Activated CD4-positive, alpha-beta memory T cell treated with anti-CD3 and anti-CD28 coated beads for 36 hours (primary cell): ENCODE measurements at regions not wholly inside any gene's neighbourhood (a gene's known extent, or its start where the extent isn't known, plus 50 kb on each side); places are given as distances from the start of the nearest gene placed in this dataset.

Experiments used
- CTCF ChIA-PET: fragments of 350-600 bp; sonication (Branson Sonifier 250); formaldehyde crosslinking; loops from one replicate; lab custom pipeline; 2021; ENCODE audit warnings: antibody characterized with exemption, inconsistent platforms; lab: Charles Lee
- POLR2A ChIA-PET: fragments of 350-600 bp; sonication (Branson Sonifier 250); formaldehyde crosslinking; loops from one replicate; lab custom pipeline; 2021; ENCODE audit warnings: antibody characterized with exemption; lab: Charles Lee
- DNase-seq: peaks from one replicate; pipeline ENCODE4 v3.0.0-alpha.2; 2020
- H3K27ac Mint-ChIP-seq: one replicate; pipeline ENCODE4 v1.8.0; 2021; ENCODE audit warnings: mixed read lengths
- H3K27me3 Mint-ChIP-seq: one replicate; pipeline ENCODE4 v1.8.0; 2021; ENCODE audit warnings: mixed read lengths
- H3K36me3 Mint-ChIP-seq: one replicate; pipeline ENCODE4 v1.8.0; 2021; ENCODE audit warnings: mixed read lengths
- H3K4me1 Mint-ChIP-seq: one replicate; pipeline ENCODE4 v1.8.0; 2021; ENCODE audit warnings: low read depth, mixed read lengths
- H3K4me3 Mint-ChIP-seq: one replicate; pipeline ENCODE4 v1.8.0; 2021; ENCODE audit warnings: mild to moderate bottlenecking, mixed read lengths
- H3K9me3 Mint-ChIP-seq: one replicate; pipeline ENCODE4 v1.8.0; 2021; ENCODE audit warnings: mixed read lengths
- intact Hi-C: fragments of 100-400 bp; cut with micrococcal nuclease; formaldehyde crosslinking; loops from one replicate; pipeline ENCODE4 v1.15.1; 2023

GRCh38 chr18:25517881-25518715, 166.1 kb upstream of the ZNF521 start:
- DNase-seq: no peak
- no peak overlapping the region for H3K27ac Mint-ChIP-seq
- POLR2A ChIA-PET: no interaction called here
- intact Hi-C loops: no loop called here
- H3K36me3 Mint-ChIP-seq: no peaks in the 10 kb centered on the region
- H3K4me3 Mint-ChIP-seq: no peak overlapping the region
- CTCF ChIA-PET: no interaction called here
- H3K9me3 Mint-ChIP-seq: peaks cover 3% of the 10 kb centered on the region
- no peaks in the 10 kb centered on the region for H3K27me3 Mint-ChIP-seq
- no peaks in the 10 kb centered on the region for H3K4me1 Mint-ChIP-seq

DNA sequence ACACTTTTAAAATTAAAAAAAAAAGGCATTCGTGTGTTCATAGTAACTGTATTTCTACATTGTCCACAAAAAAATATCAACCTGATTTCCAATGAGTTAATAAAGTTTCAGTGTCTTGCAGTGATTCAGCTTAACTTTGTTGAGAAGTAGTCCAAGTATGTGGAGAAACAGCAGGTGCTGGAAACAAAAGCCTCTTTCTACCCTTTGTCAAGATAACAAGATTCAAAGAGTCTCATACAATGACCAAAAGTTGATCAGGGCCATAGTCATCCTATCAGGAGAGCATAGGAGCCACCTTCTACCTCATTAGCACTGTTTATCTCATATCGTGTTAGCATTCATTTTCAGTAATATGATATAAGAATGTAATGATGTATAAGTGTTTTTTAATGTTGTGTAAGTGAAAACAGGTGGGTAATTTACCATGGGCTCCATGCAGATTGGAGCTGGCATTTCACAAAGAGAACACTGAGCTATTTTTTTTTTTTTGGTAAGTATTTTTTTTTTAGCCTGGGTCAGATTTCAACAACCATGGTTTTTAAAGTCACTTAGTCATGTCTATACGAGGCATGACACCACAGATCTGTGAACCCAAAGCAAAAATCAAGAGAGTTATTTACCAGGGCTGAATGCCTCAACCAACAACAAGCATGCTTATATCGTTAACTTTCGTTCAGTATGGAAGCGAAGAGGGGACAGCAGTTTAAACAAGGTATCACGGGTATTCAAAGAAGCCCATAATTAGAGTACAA, 165.0 kb upstream of the ZNF521 start:
- no peak for DNase-seq
- Mint-ChIP-seq H3K27me3 (no peaks in the 10 kb centered on the region), H3K36me3 (no peaks in the 10 kb centered on the region), H3K27ac (no peak overlapping the region), H3K4me1 (no peaks in the 10 kb centered on the region), H3K9me3 (peaks cover 2% of the 10 kb centered on the region), H3K4me3 (no peak overlapping the region)
- POLR2A ChIA-PET: interaction anchor here (0.7 kb wide), 1 partner anchor 31 kb away, joined by 3 read pairs; no protein-coding TSS in a partner anchor
- CTCF ChIA-PET: interaction anchor here (0.6 kb wide), 1 partner anchor 332 kb away, joined by 3 read pairs; no protein-coding TSS in a partner anchor
- intact Hi-C loops: no loop called here

GRCh38 chr18:25516121-25516520, 164.2 kb upstream of the ZNF521 start:
- Mint-ChIP-seq H3K27ac (no peak overlapping the region), H3K27me3 (no peaks in the 10 kb centered on the region), H3K9me3 (peaks cover 2% of the 10 kb centered on the region), H3K4me1 (no peaks in the 10 kb centered on the region), H3K36me3 (no peaks in the 10 kb centered on the region), H3K4me3 (no peak overlapping the region)
- ChIA-PET CTCF (no interaction called here), POLR2A (no interaction called here)
- intact Hi-C loops: no loop called here
- no peak for DNase-seq

DNA sequence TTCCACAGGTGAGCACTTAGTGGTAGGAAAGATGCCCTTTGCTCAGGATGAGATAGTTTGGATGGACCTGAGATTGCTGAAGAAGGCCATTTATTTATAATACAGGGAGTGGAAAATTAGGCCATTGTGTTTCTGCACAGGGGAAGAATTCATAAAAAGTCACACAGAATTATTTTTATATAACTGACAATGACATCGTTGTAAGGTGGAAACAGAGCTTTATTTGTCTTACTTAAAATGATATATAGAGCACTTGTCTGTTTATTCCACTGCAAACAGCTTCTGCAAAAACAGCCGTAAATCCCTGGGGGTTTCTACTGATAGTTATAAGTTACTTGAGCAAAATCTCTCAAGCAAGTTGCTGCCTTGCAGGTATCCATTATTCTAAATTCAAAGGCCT, 158.1 kb upstream of the ZNF521 start:
- Mint-ChIP-seq H3K4me1 (no peaks in the 10 kb centered on the region), H3K4me3 (no peak overlapping the region), H3K27ac (no peak overlapping the region), H3K36me3 (no peaks in the 10 kb centered on the region), H3K9me3 (peaks cover 2% of the 10 kb centered on the region), H3K27me3 (no peaks in the 10 kb centered on the region)
- DNase-seq: no peak
- POLR2A ChIA-PET: no interaction called here
- CTCF ChIA-PET: no interaction called here
- intact Hi-C loops: no loop called here

DNA sequence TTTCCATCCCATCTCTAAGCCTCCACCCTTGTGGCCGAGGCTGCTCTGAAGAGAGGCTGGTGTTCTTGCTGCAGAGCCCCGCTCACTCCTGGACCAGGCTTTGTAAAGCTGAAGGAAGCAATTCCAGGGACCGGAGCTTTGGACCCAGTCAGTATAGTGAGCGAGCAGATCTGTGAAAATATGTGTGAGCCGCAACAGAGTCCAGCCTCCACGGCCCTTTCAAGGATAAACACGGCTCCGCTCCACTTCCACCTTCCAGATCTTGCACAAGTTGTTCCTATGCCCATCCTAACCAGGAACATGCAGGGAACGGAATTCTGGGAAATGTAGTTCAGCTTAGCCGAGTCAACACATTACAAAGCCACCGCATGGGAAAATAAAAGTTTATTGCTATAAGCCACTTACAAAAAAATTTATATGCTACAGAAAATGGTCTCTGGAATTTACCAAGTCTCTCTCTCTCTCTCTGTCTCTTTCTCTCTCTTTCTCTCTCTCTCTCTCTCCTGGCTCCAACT, 151.7 kb upstream of the ZNF521 start:
- Mint-ChIP-seq H3K9me3 (peaks cover 2% of the 10 kb centered on the region), H3K36me3 (no peaks in the 10 kb centered on the region), H3K27me3 (no peaks in the 10 kb centered on the region), H3K4me1 (no peaks in the 10 kb centered on the region), H3K27ac (no peak overlapping the region), H3K4me3 (no peak overlapping the region)
- no peak for DNase-seq
- ChIA-PET CTCF (no interaction called here), POLR2A (no interaction called here)
- intact Hi-C loops: no loop called here

GRCh38 chr18:25497151-25497794, 145.3 kb upstream of the ZNF521 start:
- DNase-seq: no peak
- Mint-ChIP-seq H3K27me3 (no peaks in the 10 kb centered on the region), H3K27ac (no peak overlapping the region), H3K4me1 (no peaks in the 10 kb centered on the region), H3K9me3 (peaks cover 2% of the 10 kb centered on the region), H3K36me3 (no peaks in the 10 kb centered on the region), H3K4me3 (no peak overlapping the region)
- ChIA-PET CTCF (no interaction called here), POLR2A (no interaction called here)
- intact Hi-C loops: no loop called here

DNA sequence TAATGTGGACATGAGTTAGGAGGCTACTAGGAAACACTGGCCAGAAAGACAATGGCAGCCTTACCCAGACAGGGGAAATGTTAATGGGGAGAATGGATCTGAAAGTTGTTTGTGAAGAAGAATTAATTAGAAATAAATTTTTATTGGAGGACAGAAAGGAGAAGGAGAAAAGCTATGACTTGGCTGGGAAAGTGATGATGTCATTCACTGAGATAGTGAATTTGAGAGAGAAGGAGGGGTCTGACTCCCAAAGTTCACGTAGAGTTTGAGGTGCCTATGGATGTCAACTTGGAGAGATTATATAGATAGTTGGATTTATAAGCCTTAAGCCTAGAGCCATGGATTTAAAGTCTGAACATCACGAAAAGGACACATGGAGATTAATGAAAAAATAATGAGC, 144.6 kb upstream of the ZNF521 start:
- POLR2A ChIA-PET: no interaction called here
- H3K9me3 Mint-ChIP-seq: peaks cover 2% of the 10 kb centered on the region
- intact Hi-C loops: no loop called here

DNA sequence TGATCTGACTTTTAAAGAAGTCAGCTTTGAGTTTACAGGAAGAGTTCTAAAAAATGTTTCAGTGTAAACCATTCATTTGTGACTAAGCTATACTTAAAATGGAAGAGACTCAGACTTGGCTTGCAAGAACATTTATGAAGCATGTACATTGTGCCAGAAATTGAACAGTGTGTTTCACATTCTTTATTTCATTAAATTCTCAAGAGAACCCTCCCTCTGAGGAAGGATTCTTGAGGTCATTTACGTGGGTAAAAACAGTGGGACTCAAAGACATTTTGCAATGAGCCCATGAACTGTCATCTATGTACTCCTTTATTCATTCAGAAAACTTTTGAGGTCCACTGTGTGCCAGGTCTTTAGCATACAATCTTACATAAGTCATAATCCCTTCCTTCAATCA, 143.6 kb upstream of the ZNF521 start:
- CTCF ChIA-PET: no interaction called here
- no peaks in the 10 kb centered on the region for H3K36me3 Mint-ChIP-seq

More for the DNA sequence above, 144.6 kb upstream of the ZNF521 start:
- H3K4me3 Mint-ChIP-seq: no peak overlapping the region
- CTCF ChIA-PET: no interaction called here
- H3K27me3 Mint-ChIP-seq: no peaks in the 10 kb centered on the region
- H3K27ac Mint-ChIP-seq: no peak overlapping the region
- H3K36me3 Mint-ChIP-seq: no peaks in the 10 kb centered on the region
- no peak for DNase-seq
- H3K4me1 Mint-ChIP-seq: no peaks in the 10 kb centered on the region

DNA sequence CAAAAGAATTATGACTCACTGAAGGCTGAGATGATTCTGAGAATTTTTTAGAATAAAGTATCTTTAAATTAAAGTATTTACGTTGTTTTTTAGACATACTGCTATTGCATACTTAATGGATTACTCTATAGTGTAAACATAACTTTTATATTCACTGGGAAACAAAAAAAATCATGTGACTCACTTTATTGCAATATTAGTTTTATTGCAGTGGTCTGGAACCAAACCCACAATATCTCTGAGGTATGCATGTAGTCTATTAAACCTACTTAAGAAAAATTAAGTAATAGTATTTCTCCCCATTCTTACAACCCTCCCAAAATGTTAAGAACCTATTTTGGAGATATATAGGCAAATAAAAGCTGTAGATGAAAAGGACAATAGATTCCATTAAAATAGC, 142.9 kb upstream of the ZNF521 start:
- Mint-ChIP-seq H3K36me3 (no peaks in the 10 kb centered on the region), H3K9me3 (peaks cover 2% of the 10 kb centered on the region), H3K27ac (no peak overlapping the region), H3K4me3 (no peak overlapping the region), H3K4me1 (no peaks in the 10 kb centered on the region), H3K27me3 (no peaks in the 10 kb centered on the region)
- CTCF ChIA-PET: no interaction called here
- POLR2A ChIA-PET: no interaction called here
- DNase-seq: no peak
- intact Hi-C loops: no loop called here

More for the DNA sequence above, 143.6 kb upstream of the ZNF521 start:
- Mint-ChIP-seq H3K9me3 (peaks cover 2% of the 10 kb centered on the region), H3K27ac (no peak overlapping the region), H3K27me3 (no peaks in the 10 kb centered on the region), H3K4me1 (no peaks in the 10 kb centered on the region), H3K4me3 (no peak overlapping the region)
- POLR2A ChIA-PET: no interaction called here
- DNase-seq: no peak
- intact Hi-C loops: no loop called here

DNA sequence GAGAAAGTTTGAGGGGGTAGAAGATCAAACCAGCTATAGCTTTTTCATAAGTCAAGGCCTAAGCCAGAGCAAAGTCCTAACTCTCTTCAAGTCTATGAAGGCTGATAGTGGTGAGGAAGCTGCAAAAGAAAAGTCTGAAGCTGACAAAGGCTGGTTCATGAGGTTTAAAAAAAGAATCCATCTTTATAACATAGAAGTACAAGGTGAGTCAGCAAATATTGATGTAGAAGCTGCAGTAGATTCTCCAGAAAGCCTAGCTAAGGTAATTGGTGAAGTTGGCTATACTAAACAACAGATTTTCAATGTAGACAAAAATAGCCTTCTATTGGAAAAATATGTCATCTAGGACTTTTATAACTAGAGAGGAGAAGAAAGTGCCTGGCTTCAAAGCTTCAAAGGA, 141.4 kb upstream of the ZNF521 start:
- no peak overlapping the region for H3K4me3 Mint-ChIP-seq
- intact Hi-C loops: no loop called here
- H3K27me3 Mint-ChIP-seq: no peaks in the 10 kb centered on the region
- no peaks in the 10 kb centered on the region for H3K9me3 Mint-ChIP-seq
- H3K4me1 Mint-ChIP-seq: no peaks in the 10 kb centered on the region
- DNase-seq: no peak
- CTCF ChIA-PET: no interaction called here
- no peak overlapping the region for H3K27ac Mint-ChIP-seq
- POLR2A ChIA-PET: no interaction called here
- H3K36me3 Mint-ChIP-seq: no peaks in the 10 kb centered on the region

GRCh38 chr18:25490316-25490715, 138.3 kb upstream of the ZNF521 start:
- Mint-ChIP-seq H3K4me1 (no peaks in the 10 kb centered on the region), H3K9me3 (no peaks in the 10 kb centered on the region), H3K36me3 (no peaks in the 10 kb centered on the region), H3K4me3 (no peak overlapping the region), H3K27me3 (no peaks in the 10 kb centered on the region), H3K27ac (no peak overlapping the region)
- no peak for DNase-seq
- CTCF ChIA-PET: no interaction called here
- intact Hi-C loops: no loop called here
- POLR2A ChIA-PET: no interaction called here

DNA sequence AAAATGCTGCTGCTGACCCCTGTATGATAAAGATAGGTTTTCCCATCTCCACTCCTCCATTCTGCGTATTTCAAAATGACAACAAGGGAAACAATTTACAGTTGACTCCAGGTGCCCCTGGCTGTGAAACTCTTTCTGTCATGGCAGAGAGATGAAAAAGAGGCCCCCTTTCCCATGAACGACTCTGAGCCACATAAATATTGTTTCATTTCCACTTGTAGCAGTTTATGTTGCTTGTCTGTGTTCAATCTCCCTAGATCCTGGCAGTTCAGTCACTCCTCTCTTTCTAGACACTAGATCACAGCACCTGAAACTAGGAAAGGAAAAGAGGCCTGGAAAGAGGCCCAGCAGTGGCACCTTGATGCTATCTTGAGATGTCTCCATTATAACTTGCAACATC, 121.0 kb upstream of the ZNF521 start:
- DNase-seq: no peak
- ChIA-PET POLR2A (no interaction called here), CTCF (no interaction called here)
- Mint-ChIP-seq H3K36me3 (no peaks in the 10 kb centered on the region), H3K4me1 (no peaks in the 10 kb centered on the region), H3K27me3 (no peaks in the 10 kb centered on the region), H3K4me3 (no peak overlapping the region), H3K9me3 (peaks cover 9% of the 10 kb centered on the region), H3K27ac (no peak overlapping the region)
- intact Hi-C loops: no loop called here
